Dermis microvascular lymphatic vessel endothelial cell (primary cell): ENCODE measurements at regions not wholly inside any gene's neighbourhood (a gene's known extent, or its start where the extent isn't known, plus 50 kb on each side); places are given as distances from the start of the nearest gene placed in this dataset.

Source experiments
- DNase-seq, 2 donors: peaks; one replicate each; pipeline versions ENCODE4 v3.0.0 to v3.0.0-alpha.2; 2010; ENCODE audit warnings: low read depth in 2 of 2

- DNase-seq, result peak; percentile 50 to 86
These were observed 201.3 kb downstream of the JCAD start for GRCh38 chr10:29857843-29858701.

- no peak for DNase-seq
These were observed 203.1 kb downstream of the JCAD start for GRCh38 chr10:29856295-29856694.

- DNase-seq, result no peak
These were observed 205.5 kb downstream of the JCAD start for GRCh38 chr10:29853913-29854312.

- peak in 1 of 2 donors; percentile 65 for DNase-seq
These were observed 208.1 kb downstream of the JCAD start for GRCh38 chr10:29851241-29851640.

- peak in 1 of 2 donors; percentile 34 for DNase-seq
These were observed 209.0 kb downstream of the JCAD start for GRCh38 chr10:29850371-29850770.

- peak in 1 of 2 donors; percentile 62 for DNase-seq
These were observed 209.5 kb downstream of the JCAD start for GRCh38 chr10:29849886-29850285.

- peak; percentile 69 to 91 for DNase-seq
These were observed 210.1 kb downstream of the JCAD start for GRCh38 chr10:29849126-29849833.

- DNase-seq, result no peak
These were observed 212.1 kb upstream of the SVIL start for GRCh38 chr10:29846881-29847280.

GRCh38 chr10:29845166-29845565 lies 210.4 kb upstream of the SVIL start:
- DNase-seq, result no peak

- no peak for DNase-seq
These were observed 208.4 kb upstream of the SVIL start for GRCh38 chr10:29843143-29843542.

- DNase-seq, result peak; percentile 50 to 80
These were observed 207.2 kb upstream of the SVIL start for GRCh38 chr10:29841724-29842649.

GRCh38 chr10:29840516-29841276 lies 205.9 kb upstream of the SVIL start:
- DNase-seq, result peak; percentile 17 to 22

GRCh38 chr10:29839826-29840515 lies 205.2 kb upstream of the SVIL start:
- DNase-seq, result no peak

- no peak for DNase-seq
These were observed 203.8 kb upstream of the SVIL start for GRCh38 chr10:29838539-29838938.

GRCh38 chr10:29837586-29837985 lies 202.8 kb upstream of the SVIL start:
- DNase-seq, result no peak

- no peak for DNase-seq
These were observed 201.6 kb upstream of the SVIL start for GRCh38 chr10:29836396-29836795.

GRCh38 chr10:29835055-29835454 lies 200.3 kb upstream of the SVIL start:
- no peak for DNase-seq

- DNase-seq, result no peak
These were observed 196.1 kb upstream of the SVIL start for GRCh38 chr10:29830531-29831512.

- no peak for DNase-seq
These were observed 195.0 kb upstream of the SVIL start for GRCh38 chr10:29829776-29830175.
